GM19240 (cell line): ENCODE measurements at regions not wholly inside any gene's neighbourhood (a gene's known extent, or its start where the extent isn't known, plus 50 kb on each side); places are given as distances from the start of the nearest gene placed in this dataset.

ENCODE experiments used
- DNase-seq: peaks from one replicate; pipeline ENCODE4 v3.0.0; 2011; ENCODE audit warnings: low spot score; ENCODE audit not compliant: insufficient read length

GRCh38 chr1:195105281-195105680 is 1503.0 kb downstream of the KCNT2 start:
- DNase-seq = no peak

DNA sequence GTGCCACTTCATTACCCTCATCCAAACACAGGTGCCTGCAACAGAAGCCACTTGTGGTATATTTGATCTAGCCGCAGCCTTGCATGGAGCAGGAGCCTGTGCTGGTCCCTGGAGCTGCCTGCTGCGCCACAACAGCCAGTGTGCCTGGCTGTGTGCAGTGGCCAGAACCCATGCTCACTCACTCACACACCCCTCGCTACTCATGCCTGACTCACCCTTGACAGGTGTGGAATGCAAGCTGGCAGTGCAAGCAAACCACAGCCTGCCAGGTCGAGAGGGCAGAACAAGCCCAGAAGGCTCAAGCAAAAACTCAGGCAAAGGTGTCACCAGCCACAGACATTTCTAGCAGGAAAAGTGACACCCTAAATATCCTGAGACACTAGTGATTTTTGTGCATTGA is 1510.9 kb downstream of the KCNT2 start:
- no peak for DNase-seq

DNA sequence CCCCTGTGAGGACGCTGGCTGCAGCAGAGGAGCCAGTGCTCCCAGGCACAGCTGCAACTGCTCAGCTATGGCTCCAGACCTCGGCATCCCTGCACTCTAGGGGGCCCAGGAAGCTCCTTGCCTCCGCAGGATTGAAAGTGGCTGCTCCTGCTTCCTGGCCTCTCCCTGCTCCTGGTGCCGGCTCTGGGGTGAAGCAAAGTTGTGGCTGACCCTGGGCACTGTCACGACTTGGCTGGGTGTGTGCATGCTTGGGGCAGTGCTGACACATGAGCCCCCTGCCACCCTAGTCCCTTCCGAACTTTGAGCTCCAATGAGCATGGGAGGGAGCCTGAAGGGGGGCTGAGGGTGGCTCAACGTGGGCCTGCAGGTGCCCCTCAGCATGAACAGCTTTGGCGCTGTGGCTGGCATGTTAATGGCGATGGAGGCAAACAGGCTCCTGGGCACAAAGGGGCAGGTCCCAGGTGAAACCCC is 1512.2 kb downstream of the KCNT2 start:
- no peak for DNase-seq

- no peak for DNase-seq
These were observed 1523.0 kb downstream of the KCNT2 start for GRCh38 chr1:195085196-195085595.

GRCh38 chr1:195082183-195082582 is 1526.1 kb downstream of the KCNT2 start:
- no peak for DNase-seq

DNA sequence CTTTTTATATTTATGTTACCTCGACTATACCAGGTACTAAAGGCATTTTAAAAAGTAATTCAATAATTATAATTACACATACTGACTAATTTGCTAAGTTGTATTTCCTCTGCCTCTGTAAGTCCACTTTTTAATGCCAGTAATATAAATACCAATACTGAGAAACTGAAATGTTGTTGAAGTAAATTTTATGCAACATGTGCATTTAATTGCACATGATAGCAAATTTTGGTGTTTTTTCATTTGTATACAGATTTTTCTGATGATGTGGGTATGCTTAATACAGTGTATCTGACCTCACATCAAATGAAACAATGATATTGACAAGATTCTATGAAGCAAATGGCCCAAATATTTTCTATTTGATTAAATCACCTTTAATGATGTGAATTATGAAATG is 1531.6 kb downstream of the KCNT2 start:
- no peak for DNase-seq

DNA sequence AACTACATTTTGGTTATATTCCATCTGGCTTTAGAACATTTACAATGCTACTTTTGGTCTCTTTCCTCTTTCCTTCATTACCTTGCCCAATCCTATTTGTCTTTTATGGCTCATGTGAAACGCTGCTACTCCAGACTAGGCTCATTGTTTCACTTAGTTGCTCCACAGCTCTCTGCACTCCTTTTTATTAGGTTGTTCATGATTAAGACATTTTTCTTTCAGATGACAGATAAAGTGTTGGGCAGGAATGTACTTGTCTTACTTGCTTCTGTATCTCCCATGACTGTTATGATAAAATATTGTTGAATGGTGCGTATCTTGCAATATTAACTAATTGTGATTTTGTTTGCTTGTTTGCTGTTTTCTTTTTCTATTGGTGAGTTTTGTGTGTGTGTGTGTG is 1532.3 kb downstream of the KCNT2 start:
- no peak for DNase-seq

DNA sequence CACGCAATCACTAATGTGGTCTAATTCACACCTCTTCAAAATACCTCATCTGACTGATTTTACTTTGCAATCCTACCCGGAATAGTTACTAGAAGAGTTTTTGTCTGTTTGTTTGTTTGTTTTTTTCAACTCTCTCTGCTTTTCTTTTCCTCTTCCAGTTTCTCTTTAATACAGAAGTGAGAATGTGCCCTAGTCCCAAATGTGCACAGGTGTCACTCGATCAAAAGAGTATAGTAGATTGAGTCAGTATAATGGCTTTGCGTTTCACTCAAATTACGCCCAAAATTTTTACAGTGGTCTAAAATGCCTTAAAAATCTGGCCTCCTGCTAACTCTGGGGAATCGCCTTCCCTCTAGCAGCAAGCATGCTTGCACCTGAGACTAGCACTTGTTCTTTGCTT is 1536.8 kb downstream of the KCNT2 start:
- DNase-seq = no peak

GRCh38 chr1:195065437-195065836 is 1542.8 kb downstream of the KCNT2 start:
- no peak for DNase-seq

DNA sequence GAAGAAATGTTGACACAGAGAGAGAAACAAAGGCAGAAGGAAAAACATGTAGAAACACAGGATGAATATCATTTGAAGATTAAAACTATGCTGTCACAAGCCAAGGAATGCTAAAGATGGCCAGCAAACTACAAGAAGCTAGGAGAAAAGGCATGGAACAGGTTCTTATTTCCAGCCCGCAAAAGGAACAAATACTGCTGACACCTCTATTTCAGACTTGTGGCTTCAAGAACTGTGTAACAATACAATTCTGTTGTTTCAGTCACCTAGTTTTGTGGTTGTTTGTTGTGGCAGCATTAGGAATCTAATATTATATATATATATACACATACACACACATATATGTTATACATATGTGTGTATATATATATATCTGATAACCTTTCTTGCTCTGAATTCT is 1543.9 kb downstream of the KCNT2 start:
- DNase-seq = no peak

- no peak for DNase-seq
These were observed 1554.0 kb downstream of the KCNT2 start for GRCh38 chr1:195054217-195054687.

DNA sequence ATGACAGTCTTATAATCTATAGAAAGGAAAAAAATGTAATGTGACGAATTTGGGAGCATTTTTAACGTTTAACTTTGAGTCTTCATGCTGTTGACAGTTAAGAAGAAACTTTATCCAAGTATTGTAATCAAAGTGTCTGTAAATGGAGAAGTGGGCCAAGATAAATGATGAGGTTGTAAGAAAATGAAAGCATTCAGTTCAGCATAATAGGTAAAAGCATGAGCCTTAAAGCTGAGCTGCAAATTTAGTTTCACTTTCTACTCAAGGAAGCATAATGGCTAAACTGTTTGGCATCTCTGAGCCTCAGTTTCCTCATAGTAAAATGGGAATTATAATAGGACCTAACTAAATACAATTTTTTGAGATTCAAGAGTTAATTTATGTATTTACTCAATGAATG is 1554.8 kb downstream of the KCNT2 start:
- DNase-seq = no peak

DNA sequence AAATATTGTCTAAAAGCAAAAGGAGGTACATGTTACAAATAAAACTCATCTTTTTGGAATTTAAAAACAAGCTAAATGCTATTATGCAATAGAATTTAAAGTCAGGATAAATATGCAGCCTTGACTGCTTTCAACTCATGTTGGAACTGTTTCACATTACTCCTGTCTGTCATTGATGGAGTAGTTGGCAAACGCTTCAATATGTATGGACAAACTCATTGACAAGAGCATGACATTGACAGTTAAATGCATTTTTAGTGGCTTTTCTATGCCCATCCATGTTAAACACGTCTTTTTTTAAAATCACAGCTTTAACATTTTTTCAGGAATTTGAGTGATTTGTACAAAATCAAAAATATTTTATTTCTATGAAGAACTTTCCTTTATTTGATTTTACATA is 1560.5 kb downstream of the KCNT2 start:
- DNase-seq = no peak

GRCh38 chr1:195045072-195045471 is 1563.2 kb downstream of the KCNT2 start:
- DNase-seq = no peak

DNA sequence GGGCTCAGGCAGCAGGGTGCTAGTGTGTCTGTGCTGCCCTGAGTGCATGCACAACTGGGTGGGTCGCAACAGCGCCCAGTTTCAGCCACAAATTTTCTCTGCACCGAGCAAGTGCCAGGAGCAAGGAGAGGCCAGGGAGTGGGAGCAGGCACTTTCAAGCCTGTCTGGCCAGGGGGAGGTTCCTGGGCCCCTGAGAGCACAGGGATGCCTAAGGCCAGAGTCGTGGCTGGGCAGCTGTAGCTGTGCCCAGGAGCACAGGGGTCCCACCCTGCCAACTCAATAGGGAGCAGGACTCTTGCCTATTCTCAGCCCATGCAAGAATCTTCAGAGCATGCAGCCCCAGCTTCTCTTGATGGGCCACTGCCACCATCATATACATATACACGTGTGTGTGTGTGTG is 1577.4 kb downstream of the KCNT2 start:
- DNase-seq = no peak

GRCh38 chr1:195026792-195027191 is 1581.4 kb downstream of the KCNT2 start:
- DNase-seq = no peak

DNA sequence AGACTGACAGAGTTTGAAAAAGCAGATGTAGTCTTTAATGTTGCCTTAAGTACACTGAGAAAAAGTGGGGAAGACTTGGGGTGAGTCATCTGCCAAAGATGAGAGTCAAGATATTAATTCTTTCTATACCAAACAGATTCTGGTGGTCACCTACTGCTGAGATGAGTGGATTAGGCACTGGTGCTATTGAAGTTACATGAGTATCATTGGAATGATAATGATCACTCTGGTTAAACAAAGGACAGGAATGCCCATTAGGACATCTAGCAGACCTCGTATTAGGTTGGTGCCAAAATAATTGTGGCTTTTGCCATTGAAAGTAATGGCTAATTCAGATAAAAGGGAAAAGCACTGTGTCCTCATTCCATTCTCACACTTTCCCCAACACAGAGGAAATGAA is 1588.9 kb downstream of the KCNT2 start:
- no peak for DNase-seq

- DNase-seq = no peak
These were observed 1595.2 kb downstream of the KCNT2 start for GRCh38 chr1:195012995-195013394.

- DNase-seq = no peak
These were observed 1602.9 kb downstream of the KCNT2 start for GRCh38 chr1:195005338-195005737.

GRCh38 chr1:194990483-194990882 is 1617.8 kb downstream of the KCNT2 start:
- no peak for DNase-seq

DNA sequence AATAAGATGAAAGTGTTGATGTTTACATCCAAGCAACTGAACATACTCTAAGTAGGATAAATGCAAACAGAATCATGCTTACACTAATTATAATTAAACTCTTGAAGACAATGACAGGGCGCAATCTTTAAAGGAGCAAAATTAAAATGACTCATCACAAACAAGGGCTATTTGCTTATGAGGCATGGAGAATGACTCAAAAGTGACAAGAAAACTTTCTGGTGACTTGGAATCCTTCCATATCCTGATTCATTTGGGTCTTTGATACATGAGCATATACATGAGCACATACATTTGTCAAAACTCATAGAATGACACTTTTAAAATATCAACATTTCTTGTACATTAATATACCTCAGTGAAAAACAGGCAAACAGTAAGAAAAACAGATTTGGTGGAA is 1632.3 kb downstream of the KCNT2 start:
- DNase-seq = no peak

GRCh38 chr1:194968916-194969315 is 1639.3 kb downstream of the KCNT2 start:
- DNase-seq = no peak

DNA sequence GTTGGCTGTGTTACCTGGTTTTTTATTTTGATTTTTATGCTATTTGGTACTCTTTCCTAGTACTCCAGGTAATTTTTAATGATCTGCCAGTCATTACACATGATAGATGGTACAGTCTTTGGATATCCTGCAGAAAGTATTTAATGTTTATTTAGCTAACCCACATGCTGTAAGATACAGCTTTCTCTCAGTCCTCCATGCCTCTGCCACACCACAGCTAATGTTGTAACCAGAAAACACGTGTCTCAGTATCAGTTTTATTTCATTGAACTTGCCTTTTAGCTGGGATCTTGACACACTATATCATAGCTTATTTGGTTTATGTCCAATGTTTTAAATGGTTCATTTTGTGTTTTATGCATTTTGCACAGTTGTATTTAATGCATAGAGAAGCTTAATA is 1648.4 kb downstream of the KCNT2 start:
- no peak for DNase-seq

- DNase-seq = no peak
These were observed 1656.1 kb downstream of the KCNT2 start for GRCh38 chr1:194952171-194952570.
